Osteocyte (in vitro differentiated cells): ENCODE measurements at regions not wholly inside any gene's neighbourhood (a gene's known extent, or its start where the extent isn't known, plus 50 kb on each side); places are given as distances from the start of the nearest gene placed in this dataset.
"Not testable (repeated sequence)": the region's sequence is repeated elsewhere in the genome, so short reads cannot be mapped to it uniquely, and the experiment has no call there.

ENCODE experiments used
- DNase-seq: peaks from one replicate; pipeline ENCODE4 v3.0.0; 2021; ENCODE audit warnings: mixed read lengths; ENCODE audit not compliant: unreplicated experiment; ENCODE audit errors: extremely low spot score
- H3K27ac Mint-ChIP-seq: one replicate; pipeline ENCODE4 v1.8.0; 2021; ENCODE audit warnings: mild to moderate bottlenecking, mixed read lengths; ENCODE audit not compliant: unreplicated experiment
- H3K27me3 Mint-ChIP-seq: one replicate; pipeline ENCODE4 v1.8.0; 2021; ENCODE audit warnings: mixed read lengths; ENCODE audit not compliant: unreplicated experiment
- H3K36me3 Mint-ChIP-seq: one replicate; pipeline ENCODE4 v1.8.0; 2021; ENCODE audit warnings: mixed read lengths; ENCODE audit not compliant: unreplicated experiment
- H3K4me1 Mint-ChIP-seq: one replicate; pipeline ENCODE4 v1.8.0; 2021; ENCODE audit warnings: mixed read lengths; ENCODE audit not compliant: unreplicated experiment
- H3K4me3 Mint-ChIP-seq: one replicate; pipeline ENCODE4 v1.8.0; 2021; ENCODE audit warnings: mild to moderate bottlenecking, moderate library complexity, mixed read lengths; ENCODE audit not compliant: unreplicated experiment
- H3K9me3 Mint-ChIP-seq: one replicate; pipeline ENCODE4 v1.8.0; 2021; ENCODE audit warnings: mixed read lengths; ENCODE audit not compliant: unreplicated experiment
- CTCF ChIP-seq: fragments of 200-600 bp; sonication (generic); IDR thresholded peaks from 2 replicates; pipeline ENCODE4 v1.5.0; 2021; ENCODE audit warnings: antibody characterized with exemption, mild to moderate bottlenecking, moderate library complexity

GRCh38 chr7:65770473-65771225 lies 102.2 kb upstream of the VKORC1L1 start:
- H3K9me3 Mint-ChIP-seq, H3K27me3 Mint-ChIP-seq, H3K4me1 Mint-ChIP-seq, H3K36me3 Mint-ChIP-seq: not testable (repeated sequence)
- peak overlapping the region; percentile 97 for H3K27ac Mint-ChIP-seq
- peak; percentile 98 for DNase-seq
- TF ChIP-seq CTCF = peak; percentile 16
- H3K4me3 Mint-ChIP-seq = peak overlapping the region; percentile 84

DNA sequence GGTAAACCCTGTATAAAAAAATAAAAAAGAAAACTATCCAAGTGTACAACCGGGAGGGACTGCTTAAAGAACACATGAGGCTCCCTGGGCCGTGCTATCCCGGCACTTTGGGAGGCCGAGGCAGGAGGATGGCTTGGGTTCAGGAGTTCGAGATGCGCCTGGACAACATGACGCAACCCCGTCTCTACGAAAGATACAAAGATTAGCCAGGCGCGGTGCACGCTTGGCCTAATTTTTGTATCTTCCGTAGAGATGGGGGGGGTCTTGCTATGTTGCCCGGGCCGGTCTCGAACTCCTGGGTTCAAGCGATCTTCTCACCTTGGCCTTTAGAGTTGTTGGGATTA lies 101.7 kb upstream of the VKORC1L1 start:
- not testable (repeated sequence) for H3K9me3 Mint-ChIP-seq, H3K36me3 Mint-ChIP-seq, DNase-seq, H3K4me1 Mint-ChIP-seq, H3K27me3 Mint-ChIP-seq
- peak overlapping the region; percentile 84 for H3K4me3 Mint-ChIP-seq
- H3K27ac Mint-ChIP-seq = peak overlapping the region; percentile 97

- not testable (repeated sequence) for H3K27ac Mint-ChIP-seq, H3K4me3 Mint-ChIP-seq, H3K9me3 Mint-ChIP-seq, H3K4me1 Mint-ChIP-seq, DNase-seq, H3K36me3 Mint-ChIP-seq, H3K27me3 Mint-ChIP-seq
These were observed 96.2 kb upstream of the VKORC1L1 start for GRCh38 chr7:65776677-65777076.

GRCh38 chr7:65789943-65790342 lies 82.9 kb upstream of the VKORC1L1 start:
- not testable (repeated sequence) for H3K27ac Mint-ChIP-seq, H3K36me3 Mint-ChIP-seq, DNase-seq, H3K4me3 Mint-ChIP-seq, H3K4me1 Mint-ChIP-seq, H3K27me3 Mint-ChIP-seq, H3K9me3 Mint-ChIP-seq

GRCh38 chr7:65791788-65792187 lies 81.1 kb upstream of the VKORC1L1 start:
- not testable (repeated sequence) for H3K4me1 Mint-ChIP-seq, H3K27me3 Mint-ChIP-seq, DNase-seq, H3K9me3 Mint-ChIP-seq, H3K4me3 Mint-ChIP-seq, H3K36me3 Mint-ChIP-seq, H3K27ac Mint-ChIP-seq

DNA sequence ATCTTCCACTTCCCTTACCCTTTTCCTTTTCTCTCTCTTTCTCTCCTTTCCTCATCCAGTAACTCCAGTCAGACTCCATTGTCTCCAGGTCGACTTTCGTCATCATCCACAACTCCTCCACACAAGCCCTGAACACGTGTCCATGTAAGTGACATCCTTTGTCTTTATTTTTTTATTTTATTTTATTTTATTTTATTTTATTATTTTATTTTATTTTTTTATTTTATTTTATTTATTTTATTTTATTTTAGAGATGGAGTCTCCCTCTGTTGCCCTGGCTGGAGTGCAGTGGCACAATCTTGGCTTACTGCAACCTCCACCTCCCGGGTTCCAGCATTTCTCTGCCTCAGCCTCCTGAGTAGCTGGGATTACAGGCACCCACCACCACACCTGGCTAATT lies 80.1 kb upstream of the VKORC1L1 start:
- not testable (repeated sequence) for H3K9me3 Mint-ChIP-seq, H3K4me3 Mint-ChIP-seq, H3K36me3 Mint-ChIP-seq, H3K27me3 Mint-ChIP-seq, H3K4me1 Mint-ChIP-seq, DNase-seq, H3K27ac Mint-ChIP-seq

DNA sequence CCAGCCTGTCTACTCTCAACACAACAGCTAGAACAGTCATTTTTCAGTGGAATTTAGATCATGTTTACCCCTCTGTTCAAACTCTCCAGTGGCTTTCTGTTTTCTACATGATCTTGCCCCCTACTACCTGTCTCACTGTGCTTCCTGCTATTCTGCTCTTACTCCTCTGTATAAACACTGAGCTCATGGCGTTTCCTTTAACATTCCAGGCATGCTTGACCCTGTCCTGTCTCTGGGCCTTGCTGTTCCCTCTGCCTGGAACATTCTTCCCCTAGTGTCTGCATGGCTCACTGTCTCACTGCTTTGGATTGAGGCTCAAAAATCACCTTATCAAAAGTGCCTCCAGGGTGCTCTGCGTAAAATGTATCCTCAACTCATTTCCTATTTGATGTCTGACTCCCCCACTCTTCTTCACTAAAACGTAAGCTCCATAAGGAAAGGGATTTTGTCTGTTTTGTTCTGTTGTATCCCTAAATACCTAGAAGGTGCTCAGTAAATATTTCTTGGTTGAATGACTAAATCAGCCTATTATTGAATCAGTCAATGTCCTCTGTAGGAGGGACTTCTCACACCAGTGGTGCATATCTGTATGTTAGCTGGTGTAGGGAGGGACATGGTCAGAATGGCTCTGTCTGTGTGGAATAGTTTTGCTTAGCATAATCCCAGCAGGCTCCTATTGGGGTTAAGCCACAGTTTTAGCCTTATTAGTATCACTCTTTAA lies 78.0 kb upstream of the VKORC1L1 start:
- peaks cover 10% of the 10 kb centered on the region for H3K4me1 Mint-ChIP-seq
- H3K4me3 Mint-ChIP-seq, H3K9me3 Mint-ChIP-seq, H3K36me3 Mint-ChIP-seq, H3K27me3 Mint-ChIP-seq, DNase-seq: not testable (repeated sequence)
- H3K27ac Mint-ChIP-seq = peak overlapping the region; percentile 68

- not testable (repeated sequence) for H3K4me3 Mint-ChIP-seq, DNase-seq, H3K9me3 Mint-ChIP-seq, H3K27ac Mint-ChIP-seq, H3K36me3 Mint-ChIP-seq, H3K27me3 Mint-ChIP-seq
- peaks cover 10% of the 10 kb centered on the region for H3K4me1 Mint-ChIP-seq
These were observed 77.5 kb upstream of the VKORC1L1 start for GRCh38 chr7:65795392-65795716.
